CD14-positive monocyte (primary cell): ENCODE measurements at regions not wholly inside any gene's neighbourhood (a gene's known extent, or its start where the extent isn't known, plus 50 kb on each side); places are given as distances from the start of the nearest gene placed in this dataset.

Experiments used
- DNase-seq, 3 donors: peaks; one replicate each; pipeline ENCODE4 v3.0.0-alpha.2; 2011 to 2022
- H2AFZ ChIP-seq: 2 replicates; pipeline ENCODE4 v1.6.0; 2012; ENCODE audit warnings: mild to moderate bottlenecking, low read depth, low read length, inconsistent platforms; ENCODE audit not compliant: insufficient read depth, poor library complexity, severe bottlenecking
- H3K27ac ChIP-seq, 2 donors: 1 replicate in 1 of 2; 2 replicates in 1 of 2; pipeline ENCODE4 v1.5.1; 2012 to 2013; ENCODE audit warnings: low read length in 2 of 2, control low read depth in 1 of 2, inconsistent platforms in 1 of 2, low read depth in 1 of 2, mild to moderate bottlenecking in 1 of 2
- H3K27me3 ChIP-seq, 2 donors: one replicate each; pipeline versions ENCODE4 v1.6.0 to v1.6.1; 2011 to 2013; ENCODE audit warnings: low read length in 2 of 2; ENCODE audit not compliant: control insufficient read depth in 2 of 2, insufficient read depth in 2 of 2
- H3K36me3 ChIP-seq, 2 donors: replicated peaks in 1 of 2; 1 replicate in 1 of 2; 2 replicates in 1 of 2; pipeline versions ENCODE4 v1.5.1 to v1.6.1; 2012 to 2013; ENCODE audit warnings: low read length in 2 of 2, control low read depth in 1 of 2, inconsistent platforms in 1 of 2, mild to moderate bottlenecking in 1 of 2; ENCODE audit not compliant: insufficient read depth in 2 of 2, control insufficient read depth in 1 of 2
- H3K4me1 ChIP-seq, 2 donors: 1 replicate in 1 of 2; 2 replicates in 1 of 2; pipeline versions ENCODE4 v1.5.1 to v1.6.1; 2012 to 2013; ENCODE audit warnings: low read length in 2 of 2, control low read depth in 1 of 2, inconsistent platforms in 1 of 2, mild to moderate bottlenecking in 1 of 2, moderate library complexity in 1 of 2; ENCODE audit not compliant: insufficient read depth in 2 of 2, control insufficient read depth in 1 of 2
- H3K4me2 ChIP-seq: replicated peaks from 2 replicates; pipeline ENCODE3; 2012; ENCODE audit warnings: low read length, moderate library complexity, mild to moderate bottlenecking; ENCODE audit not compliant: poor library complexity, severe bottlenecking; ENCODE audit errors: extremely low read depth
- H3K4me3 ChIP-seq, 3 experiments: fragments of 200-600 bp in 1 of 3; sonication (generic) in 1 of 3; replicated peaks in 1 of 3; 1 replicate in 2 of 3; 2 replicates in 1 of 3; pipeline ENCODE4 v1.5.1; 2011 to 2013; ENCODE audit warnings: low read length in 3 of 3, mild to moderate bottlenecking in 3 of 3, control low read depth in 2 of 3, low read depth in 2 of 3, inconsistent platforms in 1 of 3, moderate library complexity in 1 of 3
- H3K79me2 ChIP-seq: 2 replicates; pipeline ENCODE4 v1.6.0; 2012; ENCODE audit warnings: mild to moderate bottlenecking, control low read depth, inconsistent platforms, low read length, moderate library complexity; ENCODE audit not compliant: insufficient read depth
- H3K9ac ChIP-seq: 2 replicates; pipeline ENCODE4 v1.6.0; 2017; ENCODE audit warnings: low read length, mild to moderate bottlenecking; ENCODE audit not compliant: insufficient read depth, poor library complexity, severe bottlenecking
- H3K9me3 ChIP-seq, 2 donors: replicated peaks in 1 of 2; 1 replicate in 1 of 2; 2 replicates in 1 of 2; pipeline versions ENCODE4 v1.5.1 to v1.6.1; 2012 to 2013; ENCODE audit warnings: low read length in 2 of 2, control low read depth in 1 of 2; ENCODE audit not compliant: control insufficient read depth in 1 of 2, insufficient read depth in 1 of 2
- H4K20me1 ChIP-seq: 2 replicates; pipeline ENCODE4 v1.6.0; 2012; ENCODE audit warnings: mild to moderate bottlenecking, low read length, control low read depth, moderate library complexity; ENCODE audit not compliant: insufficient read depth
- H3K27ac Mint-ChIP-seq, 7 donors: one replicate each; pipeline ENCODE4 v1.8.0; 2020; ENCODE audit warnings: mild to moderate bottlenecking in 7 of 7, mixed read lengths in 7 of 7, moderate library complexity in 6 of 7, inconsistent platforms in 2 of 7
- H3K27me3 Mint-ChIP-seq, 3 donors: one replicate each; pipeline ENCODE4 v1.8.0; 2021 to 2022; ENCODE audit warnings: low read depth in 3 of 3, mild to moderate bottlenecking in 3 of 3, mixed read lengths in 3 of 3, moderate library complexity in 3 of 3, inconsistent platforms in 1 of 3
- H3K36me3 Mint-ChIP-seq, 2 donors: one replicate each; pipeline ENCODE4 v1.8.0; 2020; ENCODE audit warnings: mixed read lengths in 2 of 2, inconsistent platforms in 1 of 2, mild to moderate bottlenecking in 1 of 2
- H3K4me1 Mint-ChIP-seq: one replicate; pipeline ENCODE4 v1.8.0; 2020; ENCODE audit warnings: mild to moderate bottlenecking, mixed read lengths
- H3K4me3 Mint-ChIP-seq, 2 donors: one replicate each; pipeline ENCODE4 v1.8.0; 2020; ENCODE audit warnings: mild to moderate bottlenecking in 2 of 2, mixed read lengths in 2 of 2, moderate library complexity in 1 of 2
- H3K9me3 Mint-ChIP-seq, 7 donors: one replicate each; pipeline ENCODE4 v1.8.0; 2020 to 2022; ENCODE audit warnings: mixed read lengths in 7 of 7, mild to moderate bottlenecking in 6 of 7, moderate library complexity in 6 of 7, inconsistent platforms in 2 of 7
- CTCF ChIP-seq: fragments of 200-600 bp; IDR thresholded peaks from one replicate; pipeline ENCODE4 v1.8.0; 2022; ENCODE audit warnings: antibody characterized with exemption, mild to moderate bottlenecking
- WGBS: methylation state at CpG from one replicate; pipeline ENCODE4 v1.1.5; 2013; ENCODE audit warnings: missing lambda C conversion rate; ENCODE audit not compliant: insufficient coverage; 5-methylcytosine and 5-hydroxymethylcytosine counted together
- intact Hi-C, 2 donors: fragments of 100-400 bp; cut with micrococcal nuclease; formaldehyde crosslinking; loops; one replicate each; pipeline versions ENCODE4 v1.15.0 to v1.15.1; 2023

GRCh38 chr3:117903226-117903625 is 1131.4 kb downstream of the IGSF11 start:
- H3K4me1 ChIP-seq: no peaks in the 10 kb centered on the region
- H4K20me1 ChIP-seq: no peaks in the 10 kb centered on the region
- H2AFZ ChIP-seq: no peak overlapping the region
- intact Hi-C loops: no loop called here
- peaks cover 0 to 7% (median 2%) of the 10 kb centered on the region in 7 donors for H3K9me3 Mint-ChIP-seq
- no peak overlapping the region for H3K4me2 ChIP-seq
- no peaks in the 10 kb centered on the region for H3K36me3 ChIP-seq
- no peaks in the 10 kb centered on the region for H3K4me1 Mint-ChIP-seq
- no peaks in the 10 kb centered on the region for H3K27me3 ChIP-seq
- no peaks in the 10 kb centered on the region for H3K79me2 ChIP-seq
- TF ChIP-seq CTCF: no peak
- H3K27me3 Mint-ChIP-seq: no peaks in the 10 kb centered on the region
- no peak overlapping the region for H3K27ac ChIP-seq
- no peak overlapping the region for H3K4me3 ChIP-seq
- no peak for DNase-seq
- H3K36me3 Mint-ChIP-seq: no peaks in the 10 kb centered on the region
- H3K27ac Mint-ChIP-seq: no peak overlapping the region
- no peak overlapping the region for H3K4me3 Mint-ChIP-seq
- H3K9me3 ChIP-seq: no peaks in the 10 kb centered on the region
- H3K9ac ChIP-seq: no peak overlapping the region

- no peaks in the 10 kb centered on the region for H3K36me3 ChIP-seq
- H3K27ac ChIP-seq: no peak overlapping the region
- H3K9ac ChIP-seq: no peak overlapping the region
- H3K4me2 ChIP-seq: no peak overlapping the region
- H2AFZ ChIP-seq: no peak overlapping the region
- intact Hi-C loops: no loop called here
- H3K4me1 Mint-ChIP-seq: no peaks in the 10 kb centered on the region
- no peak for DNase-seq
- peaks cover 0 to 4% (median 0%) of the 10 kb centered on the region in 7 donors for H3K9me3 Mint-ChIP-seq
- H3K27ac Mint-ChIP-seq: no peak overlapping the region
- WGBS: no CpG with 5 or more reads among the region's 3 CpGs
- H3K36me3 Mint-ChIP-seq: no peaks in the 10 kb centered on the region
- H3K27me3 Mint-ChIP-seq: peaks cover 0 to 4% (median 0%) of the 10 kb centered on the region in 3 donors
- TF ChIP-seq CTCF: no peak
- H3K4me3 ChIP-seq: no peak overlapping the region
- H3K9me3 ChIP-seq: no peaks in the 10 kb centered on the region
- no peaks in the 10 kb centered on the region for H3K27me3 ChIP-seq
- no peaks in the 10 kb centered on the region for H3K79me2 ChIP-seq
- H4K20me1 ChIP-seq: no peaks in the 10 kb centered on the region
- no peak overlapping the region for H3K4me3 Mint-ChIP-seq
- no peaks in the 10 kb centered on the region for H3K4me1 ChIP-seq
Observed at GRCh38 chr3:117910820-117911521, 1123.7 kb downstream of the IGSF11 start.
